Right atrium auricular region (tissue), 2 donors: ENCODE measurements at regions not wholly inside any gene's neighbourhood (a gene's known extent, or its start where the extent isn't known, plus 50 kb on each side); places are given as distances from the start of the nearest gene placed in this dataset.

Source experiments
- DNase-seq: peaks from one replicate; pipeline ENCODE4 v3.0.0-alpha.2; 2019; ENCODE audit warnings: low spot score
- H3K27ac ChIP-seq, 2 donors: fragments of 200-600 bp; sonication (generic); 1 replicate in 1 of 2; 2 replicates in 1 of 2; pipeline ENCODE4 v1.5.1; 2016 to 2019
- H3K27me3 ChIP-seq, 2 donors: fragments of 200-600 bp; sonication (generic); one replicate each; pipeline versions ENCODE4 v1.5.1 to v1.6.0; 2017 to 2019
- H3K36me3 ChIP-seq: fragments of 200-600 bp; sonication (generic); one replicate; pipeline ENCODE4 v1.5.1; 2016
- H3K4me1 ChIP-seq, 2 donors: fragments of 200-600 bp; sonication (generic); one replicate each; pipeline versions ENCODE4 v1.5.1 to v1.6.0; 2017 to 2019
- H3K4me3 ChIP-seq, 2 donors: fragments of 200-600 bp; sonication (generic); 1 replicate in 1 of 2; 2 replicates in 1 of 2; pipeline ENCODE4 v1.5.1; 2017 to 2019; ENCODE audit warnings: mild to moderate bottlenecking in 1 of 2, moderate library complexity in 1 of 2
- H3K9me3 ChIP-seq, 2 donors: fragments of 200-600 bp; sonication (generic); one replicate each; pipeline ENCODE4 v1.5.1; 2019
- TF ChIP-seq, protein P1 (sequence below), 2 donors: fragments of 200-600 bp; sonication (generic); IDR thresholded peaks; one replicate each; pipeline ENCODE4 v1.5.1; 2019; ENCODE audit warnings: antibody characterized with exemption in 2 of 2

GRCh38 chr7:145481985-145482384 lies 634.6 kb upstream of the CNTNAP2 start:
- no peak overlapping the region for H3K27ac ChIP-seq
- no peak overlapping the region for H3K4me3 ChIP-seq
- no peaks in the 10 kb centered on the region for H3K9me3 ChIP-seq
- H3K36me3 ChIP-seq = no peaks in the 10 kb centered on the region
- TF ChIP-seq, protein P1, sequence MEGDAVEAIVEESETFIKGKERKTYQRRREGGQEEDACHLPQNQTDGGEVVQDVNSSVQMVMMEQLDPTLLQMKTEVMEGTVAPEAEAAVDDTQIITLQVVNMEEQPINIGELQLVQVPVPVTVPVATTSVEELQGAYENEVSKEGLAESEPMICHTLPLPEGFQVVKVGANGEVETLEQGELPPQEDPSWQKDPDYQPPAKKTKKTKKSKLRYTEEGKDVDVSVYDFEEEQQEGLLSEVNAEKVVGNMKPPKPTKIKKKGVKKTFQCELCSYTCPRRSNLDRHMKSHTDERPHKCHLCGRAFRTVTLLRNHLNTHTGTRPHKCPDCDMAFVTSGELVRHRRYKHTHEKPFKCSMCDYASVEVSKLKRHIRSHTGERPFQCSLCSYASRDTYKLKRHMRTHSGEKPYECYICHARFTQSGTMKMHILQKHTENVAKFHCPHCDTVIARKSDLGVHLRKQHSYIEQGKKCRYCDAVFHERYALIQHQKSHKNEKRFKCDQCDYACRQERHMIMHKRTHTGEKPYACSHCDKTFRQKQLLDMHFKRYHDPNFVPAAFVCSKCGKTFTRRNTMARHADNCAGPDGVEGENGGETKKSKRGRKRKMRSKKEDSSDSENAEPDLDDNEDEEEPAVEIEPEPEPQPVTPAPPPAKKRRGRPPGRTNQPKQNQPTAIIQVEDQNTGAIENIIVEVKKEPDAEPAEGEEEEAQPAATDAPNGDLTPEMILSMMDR (IDR thresholded peaks at IDR 0.05) = no peak
- H3K4me1 ChIP-seq = no peaks in the 10 kb centered on the region
- peaks cover 0 to 3% of the 10 kb centered on the region in 2 donors for H3K27me3 ChIP-seq
- no peak for DNase-seq

GRCh38 chr7:145478541-145478940 lies 638.1 kb upstream of the CNTNAP2 start:
- TF ChIP-seq, protein P1 (IDR thresholded peaks at IDR 0.05) = no peak
- H3K4me3 ChIP-seq = no peak overlapping the region
- DNase-seq = no peak
- no peaks in the 10 kb centered on the region for H3K4me1 ChIP-seq
- no peak overlapping the region for H3K27ac ChIP-seq
- no peaks in the 10 kb centered on the region for H3K36me3 ChIP-seq
- peaks cover 0 to 3% of the 10 kb centered on the region in 2 donors for H3K27me3 ChIP-seq
- H3K9me3 ChIP-seq = no peaks in the 10 kb centered on the region

DNA sequence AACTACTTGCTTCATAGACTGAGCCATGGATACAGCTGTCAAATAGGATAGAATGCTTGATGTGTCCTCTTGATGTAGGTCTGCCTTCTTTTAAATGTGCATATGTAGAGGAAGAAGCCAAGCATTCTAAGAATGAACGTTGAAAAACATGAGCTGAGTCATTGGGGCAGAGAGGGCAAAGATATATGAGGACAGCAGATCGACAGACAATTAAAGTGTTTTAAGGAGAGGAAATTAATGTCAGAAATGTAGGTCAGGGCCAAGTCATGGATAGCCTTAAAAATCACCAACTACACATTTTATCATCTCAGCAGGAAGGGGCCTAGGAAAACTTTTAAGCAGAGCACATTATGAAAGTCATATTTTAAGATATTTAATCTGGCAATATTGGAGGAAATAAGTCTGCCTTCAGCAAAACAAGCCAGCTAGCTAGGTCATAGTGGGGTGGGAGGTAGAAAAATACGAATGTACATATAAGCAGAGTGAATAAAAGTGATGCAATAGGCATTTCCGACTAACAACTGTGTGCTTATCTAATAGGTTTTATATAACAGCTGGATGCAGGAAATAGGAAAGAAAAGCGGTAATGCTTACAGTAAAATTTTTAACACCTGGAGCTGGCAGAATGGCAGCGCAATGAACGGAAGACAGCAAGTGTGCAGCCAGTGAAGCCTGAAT lies 638.3 kb upstream of the TPK1 start:
- H3K36me3 ChIP-seq = no peaks in the 10 kb centered on the region
- no peak overlapping the region for H3K4me3 ChIP-seq
- no peak for DNase-seq
- H3K4me1 ChIP-seq = no peaks in the 10 kb centered on the region
- H3K9me3 ChIP-seq = no peaks in the 10 kb centered on the region
- TF ChIP-seq, protein P1 (IDR thresholded peaks at IDR 0.05) = no peak
- H3K27ac ChIP-seq = no peak overlapping the region
- peaks cover 0 to under 1% of the 10 kb centered on the region in 2 donors for H3K27me3 ChIP-seq

- DNase-seq = no peak
- no peak overlapping the region for H3K27ac ChIP-seq
- TF ChIP-seq, protein P1 (IDR thresholded peaks at IDR 0.05) = no peak
Measured at GRCh38 chr7:145471883-145472282, 636.0 kb upstream of the TPK1 start.

DNA sequence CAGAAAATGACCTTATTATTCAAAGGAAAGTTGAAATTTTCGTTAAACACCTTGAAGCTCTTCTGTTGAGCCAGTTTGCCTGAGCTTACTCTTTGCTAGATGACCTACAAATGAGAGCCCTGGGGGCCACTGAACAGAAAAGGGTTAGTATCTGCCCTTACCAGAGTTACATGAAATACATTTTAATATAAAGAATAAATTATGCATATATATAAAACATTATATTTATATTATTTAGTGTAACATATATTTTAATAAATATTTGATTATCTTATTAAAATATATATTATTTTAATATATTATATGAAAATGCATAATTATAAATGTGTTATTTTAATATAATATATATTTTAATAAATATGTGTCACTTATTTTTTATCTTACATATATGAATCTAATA lies 628.4 kb upstream of the TPK1 start:
- TF ChIP-seq, protein P1 (IDR thresholded peaks at IDR 0.05) = no peak
- Histone ChIP-seq H3K27me3 (no peaks in the 10 kb centered on the region), H3K36me3 (no peaks in the 10 kb centered on the region), H3K4me1 (no peaks in the 10 kb centered on the region), H3K9me3 (peaks cover 0 to 15% of the 10 kb centered on the region in 2 donors), H3K27ac (no peak overlapping the region), H3K4me3 (no peak overlapping the region)
- no peak for DNase-seq

More at GRCh38 chr7:145471883-145472282, 636.0 kb upstream of the TPK1 start:
- no peaks in the 10 kb centered on the region for H3K27me3 ChIP-seq
- H3K9me3 ChIP-seq = peaks cover 0 to 3% of the 10 kb centered on the region in 2 donors
- H3K36me3 ChIP-seq = no peaks in the 10 kb centered on the region
- no peaks in the 10 kb centered on the region for H3K4me1 ChIP-seq
- H3K4me3 ChIP-seq = no peak overlapping the region

- no peaks in the 10 kb centered on the region for H3K4me1 ChIP-seq
- no peaks in the 10 kb centered on the region for H3K27me3 ChIP-seq
- H3K36me3 ChIP-seq = no peaks in the 10 kb centered on the region
- H3K9me3 ChIP-seq = peaks cover 0 to 15% of the 10 kb centered on the region in 2 donors
- TF ChIP-seq, protein P1 (IDR thresholded peaks at IDR 0.05) = no peak
- no peak overlapping the region for H3K27ac ChIP-seq
- H3K4me3 ChIP-seq = no peak overlapping the region
- no peak for DNase-seq
Measured at GRCh38 chr7:145462463-145462862, 626.6 kb upstream of the TPK1 start.
